Activated CD8-positive, alpha-beta T cell treated with anti-CD3 and anti-CD28 coated beads for 36 hours (primary cell): ENCODE measurements at regions not wholly inside any gene's neighbourhood (a gene's known extent, or its start where the extent isn't known, plus 50 kb on each side); places are given as distances from the start of the nearest gene placed in this dataset.
"Not testable (repeated sequence)": the region's sequence is repeated elsewhere in the genome, so short reads cannot be mapped to it uniquely, and the experiment has no call there.

ENCODE experiments used
- ATAC-seq: fragments of 200-7000 bp; cut with Tn5 transposase; one replicate; pipeline ENCODE4 v1.10.0; 2021; ENCODE audit warnings: mild to moderate bottlenecking, moderate library complexity
- CTCF ChIA-PET: fragments of 350-600 bp; sonication (Branson Sonifier 250); formaldehyde crosslinking; loops from one replicate; lab custom pipeline; 2021; ENCODE audit warnings: antibody characterized with exemption; lab: Charles Lee
- POLR2A ChIA-PET: fragments of 350-600 bp; sonication (Branson Sonifier 250); formaldehyde crosslinking; loops from one replicate; lab custom pipeline; 2021; ENCODE audit warnings: antibody characterized with exemption; lab: Charles Lee
- DNase-seq: peaks from one replicate; pipeline ENCODE4 v3.0.0-alpha.2; 2020
- H3K27ac Mint-ChIP-seq: one replicate; pipeline ENCODE4 v1.8.0; 2021; ENCODE audit warnings: mild to moderate bottlenecking, mixed read lengths
- H3K27me3 Mint-ChIP-seq: one replicate; pipeline ENCODE4 v1.8.0; 2021; ENCODE audit warnings: mixed read lengths
- H3K36me3 Mint-ChIP-seq: one replicate; pipeline ENCODE4 v1.8.0; 2021; ENCODE audit warnings: low read depth, mixed read lengths
- H3K4me1 Mint-ChIP-seq: one replicate; pipeline ENCODE4 v1.8.0; 2021; ENCODE audit warnings: low read depth, mixed read lengths
- H3K4me3 Mint-ChIP-seq: one replicate; pipeline ENCODE4 v1.8.0; 2021; ENCODE audit warnings: mild to moderate bottlenecking, moderate library complexity, mixed read lengths
- H3K9me3 Mint-ChIP-seq: one replicate; pipeline ENCODE4 v1.8.0; 2021; ENCODE audit warnings: mixed read lengths
- intact Hi-C: fragments of 100-400 bp; cut with micrococcal nuclease; formaldehyde crosslinking; loops from one replicate; pipeline ENCODE4 v1.10.0; 2022
- TF ChIP-seq, protein P1 (sequence below): fragments of 200-600 bp; IDR thresholded peaks from one replicate; pipeline ENCODE4 v1.8.0; 2022; ENCODE audit warnings: antibody characterized with exemption, mild to moderate bottlenecking

DNA sequence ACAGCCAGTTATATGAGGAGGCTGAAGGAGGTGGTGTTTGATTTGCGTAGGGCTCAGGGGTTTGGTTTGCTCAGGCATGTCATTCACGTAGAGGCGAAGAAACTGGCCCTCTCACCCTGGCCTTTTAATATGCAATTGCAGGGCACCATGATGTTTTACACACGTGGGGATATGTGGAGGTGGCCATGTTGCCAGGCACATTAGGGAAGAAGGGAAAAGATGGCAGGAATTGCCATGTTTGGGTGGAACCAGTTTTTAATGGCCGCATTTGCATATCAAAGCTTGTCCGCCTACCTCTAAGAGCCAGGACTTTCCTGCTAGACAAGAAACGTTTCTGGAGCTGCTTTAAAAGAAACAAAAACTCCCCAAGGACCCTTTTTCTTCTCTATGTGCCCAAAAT, 1483.7 kb upstream of the GOT2 start:
- CTCF ChIA-PET: no interaction called here

GRCh38 chr16:60214311-60214710, 1480.2 kb upstream of the GOT2 start:
- ATAC-seq: no peak
- Mint-ChIP-seq H3K4me1 (no peaks in the 10 kb centered on the region), H3K9me3 (peaks cover 3% of the 10 kb centered on the region), H3K36me3 (no peaks in the 10 kb centered on the region), H3K4me3 (no peak overlapping the region), H3K27ac (no peak overlapping the region), H3K27me3 (no peaks in the 10 kb centered on the region)
- no peak for DNase-seq
- TF ChIP-seq, protein P1, sequence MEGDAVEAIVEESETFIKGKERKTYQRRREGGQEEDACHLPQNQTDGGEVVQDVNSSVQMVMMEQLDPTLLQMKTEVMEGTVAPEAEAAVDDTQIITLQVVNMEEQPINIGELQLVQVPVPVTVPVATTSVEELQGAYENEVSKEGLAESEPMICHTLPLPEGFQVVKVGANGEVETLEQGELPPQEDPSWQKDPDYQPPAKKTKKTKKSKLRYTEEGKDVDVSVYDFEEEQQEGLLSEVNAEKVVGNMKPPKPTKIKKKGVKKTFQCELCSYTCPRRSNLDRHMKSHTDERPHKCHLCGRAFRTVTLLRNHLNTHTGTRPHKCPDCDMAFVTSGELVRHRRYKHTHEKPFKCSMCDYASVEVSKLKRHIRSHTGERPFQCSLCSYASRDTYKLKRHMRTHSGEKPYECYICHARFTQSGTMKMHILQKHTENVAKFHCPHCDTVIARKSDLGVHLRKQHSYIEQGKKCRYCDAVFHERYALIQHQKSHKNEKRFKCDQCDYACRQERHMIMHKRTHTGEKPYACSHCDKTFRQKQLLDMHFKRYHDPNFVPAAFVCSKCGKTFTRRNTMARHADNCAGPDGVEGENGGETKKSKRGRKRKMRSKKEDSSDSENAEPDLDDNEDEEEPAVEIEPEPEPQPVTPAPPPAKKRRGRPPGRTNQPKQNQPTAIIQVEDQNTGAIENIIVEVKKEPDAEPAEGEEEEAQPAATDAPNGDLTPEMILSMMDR: no peak
- ChIA-PET CTCF (no interaction called here), POLR2A (no interaction called here)
- intact Hi-C loops: no loop called here

More for the DNA sequence above, 1483.7 kb upstream of the GOT2 start:
- no peaks in the 10 kb centered on the region for H3K36me3 Mint-ChIP-seq
- no peaks in the 10 kb centered on the region for H3K27me3 Mint-ChIP-seq
- intact Hi-C loops: no loop called here
- no peaks in the 10 kb centered on the region for H3K4me1 Mint-ChIP-seq
- ATAC-seq (no peak), DNase-seq (no peak)
- TF ChIP-seq, protein P1: no peak
- POLR2A ChIA-PET: no interaction called here
- H3K4me3 Mint-ChIP-seq: no peak overlapping the region
- peaks cover 5% of the 10 kb centered on the region for H3K9me3 Mint-ChIP-seq
- no peak overlapping the region for H3K27ac Mint-ChIP-seq

- H3K4me1 Mint-ChIP-seq: no peaks in the 10 kb centered on the region
Observed at GRCh38 chr16:60206516-60206915, 1472.4 kb upstream of the GOT2 start.

DNA sequence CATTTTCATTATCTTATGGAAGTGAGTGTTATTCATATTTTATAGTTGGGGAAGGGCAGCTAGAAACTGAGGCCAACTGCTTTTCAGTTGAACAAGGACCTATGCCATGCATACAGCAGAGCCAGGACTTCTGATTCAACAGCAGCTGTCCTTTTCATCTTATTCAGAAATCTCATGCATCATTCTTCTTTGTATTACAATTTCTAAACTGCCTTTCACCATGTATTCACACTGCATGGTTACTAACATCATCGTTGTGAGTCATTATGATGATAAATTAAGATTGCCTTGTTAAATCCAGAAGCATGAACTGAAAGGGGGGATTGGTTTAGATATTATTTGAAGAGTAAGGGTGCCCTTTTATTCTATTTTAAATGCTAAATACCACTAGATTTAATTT, 1470.1 kb upstream of the GOT2 start:
- Mint-ChIP-seq H3K4me1 (no peaks in the 10 kb centered on the region), H3K27me3 (no peaks in the 10 kb centered on the region), H3K9me3 (peaks cover 6% of the 10 kb centered on the region), H3K4me3 (no peak overlapping the region), H3K27ac (no peak overlapping the region), H3K36me3 (no peaks in the 10 kb centered on the region)
- ChIA-PET CTCF (no interaction called here), POLR2A (no interaction called here)
- intact Hi-C loops: no loop called here
- TF ChIP-seq, protein P1: no peak
- no peak for ATAC-seq
- no peak for DNase-seq

More at GRCh38 chr16:60206516-60206915, 1472.4 kb upstream of the GOT2 start:
- no peak overlapping the region for H3K27ac Mint-ChIP-seq
- DNase-seq: no peak
- ATAC-seq: no peak
- H3K36me3 Mint-ChIP-seq: no peaks in the 10 kb centered on the region
- intact Hi-C loops: no loop called here
- no peak overlapping the region for H3K4me3 Mint-ChIP-seq
- POLR2A ChIA-PET: no interaction called here
- no peaks in the 10 kb centered on the region for H3K27me3 Mint-ChIP-seq
- TF ChIP-seq, protein P1: no peak
- CTCF ChIA-PET: interaction anchor here (1.2 kb wide), 1 partner anchor 1363 kb away, joined by 3 read pairs; no protein-coding TSS in a partner anchor
- no peaks in the 10 kb centered on the region for H3K9me3 Mint-ChIP-seq

DNA sequence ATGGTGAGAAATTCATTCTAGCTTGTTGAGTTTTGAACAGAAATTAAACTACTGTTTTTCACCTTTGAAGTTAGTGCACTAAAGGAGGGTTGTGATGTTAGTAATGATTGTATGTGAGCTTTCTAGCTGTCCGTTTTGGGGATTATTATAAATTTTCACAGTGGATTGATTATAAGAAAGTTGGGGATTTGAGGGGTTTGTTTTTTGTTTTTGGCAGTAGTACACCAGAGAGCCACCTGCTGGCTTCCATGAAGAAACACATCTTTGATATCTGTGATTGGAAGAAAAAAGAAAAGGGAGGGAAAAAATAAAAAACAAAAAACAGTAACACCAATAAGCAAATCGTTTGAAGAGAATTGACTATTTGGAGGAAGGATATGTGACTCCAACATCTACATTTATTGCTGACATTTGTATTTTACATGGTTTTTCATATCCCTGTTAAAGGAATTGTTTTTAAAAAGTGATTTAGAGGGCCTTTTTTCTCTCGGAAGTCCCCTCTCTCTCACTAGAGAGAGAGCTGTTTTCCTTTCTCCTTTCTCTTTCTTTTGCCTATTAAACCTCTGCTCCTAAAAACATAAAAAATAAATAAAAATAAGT, 1469.5 kb upstream of the GOT2 start:
- intact Hi-C loops: no loop called here
- H3K9me3 Mint-ChIP-seq: peaks cover 6% of the 10 kb centered on the region
- TF ChIP-seq, protein P1: peak; percentile 28
- H3K4me1 Mint-ChIP-seq: no peaks in the 10 kb centered on the region
- POLR2A ChIA-PET: no interaction called here
- CTCF ChIA-PET: no interaction called here
- H3K27me3 Mint-ChIP-seq: no peaks in the 10 kb centered on the region
- H3K27ac Mint-ChIP-seq: no peak overlapping the region
- no peak for ATAC-seq
- no peak overlapping the region for H3K4me3 Mint-ChIP-seq
- DNase-seq: no peak
- no peaks in the 10 kb centered on the region for H3K36me3 Mint-ChIP-seq

DNA sequence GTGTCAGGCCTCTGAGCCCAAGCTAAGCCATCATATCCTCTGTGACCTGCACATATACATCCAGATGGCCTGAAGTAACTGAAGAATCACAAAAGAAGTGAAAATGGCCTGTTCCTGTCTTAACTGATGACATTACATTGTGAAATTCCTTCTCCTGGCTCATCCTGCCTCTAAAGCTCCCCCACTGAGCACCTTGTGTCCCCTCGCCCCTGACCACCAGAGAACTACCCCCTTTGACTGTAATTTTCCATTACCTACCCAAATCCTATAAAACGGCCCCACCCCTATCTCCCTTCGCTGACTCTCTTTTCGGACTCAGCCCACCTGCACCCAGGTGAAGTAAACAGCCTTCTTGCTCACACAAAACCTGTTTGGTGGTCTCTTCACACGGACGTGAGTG, 1466.6 kb upstream of the GOT2 start:
- H3K36me3 Mint-ChIP-seq, H3K27me3 Mint-ChIP-seq, intact Hi-C loops, POLR2A ChIA-PET, H3K4me1 Mint-ChIP-seq, H3K4me3 Mint-ChIP-seq, H3K9me3 Mint-ChIP-seq, ATAC-seq, H3K27ac Mint-ChIP-seq, CTCF ChIA-PET, DNase-seq: not testable (repeated sequence)
